ENCODE measurements at regions not wholly inside any gene's neighbourhood (a gene's known extent, or its start where the extent isn't known, plus 50 kb on each side); places are given as distances from the start of the nearest gene placed in this dataset.

GRCh38 chr11:41836431-41836830 is 377.0 kb upstream of the LRRC4C start:
- no peaks in the 10 kb centered on the region for H3K36me3 ChIP-seq (ENCODE audit: control insufficient read depth, insufficient read depth, low read length)
- H3K27ac ChIP-seq = no peak overlapping the region
- no peak overlapping the region for H2AFZ ChIP-seq
- no peaks in the 10 kb centered on the region for H3K9me3 ChIP-seq (ENCODE audit: control insufficient read depth, low read length)
- no peaks in the 10 kb centered on the region for H3K4me1 ChIP-seq
- TF ChIP-seq CTCF (IDR thresholded peaks at IDR 0.05) = no peak
- H3K4me2 ChIP-seq (ENCODE audit: low read length) = no peak overlapping the region
- no peak overlapping the region for H3K9ac ChIP-seq
- no peaks in the 10 kb centered on the region for H3K27me3 ChIP-seq (ENCODE audit: control insufficient read depth, insufficient read depth, low read length)
- H3K79me2 ChIP-seq = no peaks in the 10 kb centered on the region
- H3K4me3 ChIP-seq (ENCODE audit: low read depth, low read length) = no peak overlapping the region

GRCh38 chr11:41842673-41843072 is 383.2 kb upstream of the LRRC4C start:
- no peak overlapping the region for H3K4me3 ChIP-seq (ENCODE audit: low read depth, low read length)
- no peak overlapping the region for H2AFZ ChIP-seq
- H3K36me3 ChIP-seq (ENCODE audit: control insufficient read depth, insufficient read depth, low read length) = no peaks in the 10 kb centered on the region
- no peaks in the 10 kb centered on the region for H3K27me3 ChIP-seq (ENCODE audit: control insufficient read depth, insufficient read depth, low read length)
- H3K9ac ChIP-seq = no peak overlapping the region
- H3K9me3 ChIP-seq (ENCODE audit: control insufficient read depth, low read length) = no peaks in the 10 kb centered on the region
- no peak overlapping the region for H3K4me2 ChIP-seq (ENCODE audit: low read length)
- no peak for TF ChIP-seq CTCF (IDR thresholded peaks at IDR 0.05)
- no peaks in the 10 kb centered on the region for H3K79me2 ChIP-seq
- no peak overlapping the region for H3K27ac ChIP-seq
- no peaks in the 10 kb centered on the region for H3K4me1 ChIP-seq

GRCh38 chr11:41845066-41845465 is 385.6 kb upstream of the LRRC4C start:
- H3K9ac ChIP-seq = no peak overlapping the region

GRCh38 chr11:41848349-41848748 is 388.9 kb upstream of the LRRC4C start:
- Histone ChIP-seq H3K4me1 (no peaks in the 10 kb centered on the region), H3K4me2 (ENCODE audit: low read length) (no peak overlapping the region), H3K4me3 (ENCODE audit: low read depth, low read length) (no peak overlapping the region), H3K36me3 (ENCODE audit: control insufficient read depth, insufficient read depth, low read length) (no peaks in the 10 kb centered on the region), H3K27me3 (ENCODE audit: control insufficient read depth, insufficient read depth, low read length) (no peaks in the 10 kb centered on the region), H3K9me3 (ENCODE audit: control insufficient read depth, low read length) (no peaks in the 10 kb centered on the region), H3K79me2 (no peaks in the 10 kb centered on the region), H3K9ac (no peak overlapping the region), H3K27ac (no peak overlapping the region), H2AFZ (no peak overlapping the region)
- TF ChIP-seq CTCF (IDR thresholded peaks at IDR 0.05) = no peak

More at GRCh38 chr11:41845066-41845465, 385.6 kb upstream of the LRRC4C start:
- Histone ChIP-seq H3K36me3 (ENCODE audit: control insufficient read depth, insufficient read depth, low read length) (no peaks in the 10 kb centered on the region), H3K4me3 (ENCODE audit: low read depth, low read length) (no peak overlapping the region), H3K27me3 (ENCODE audit: control insufficient read depth, insufficient read depth, low read length) (no peaks in the 10 kb centered on the region), H3K27ac (no peak overlapping the region), H3K4me1 (no peaks in the 10 kb centered on the region), H2AFZ (no peak overlapping the region), H3K9me3 (ENCODE audit: control insufficient read depth, low read length) (no peaks in the 10 kb centered on the region), H3K4me2 (ENCODE audit: low read length) (no peak overlapping the region), H3K79me2 (no peaks in the 10 kb centered on the region)
- no peak for TF ChIP-seq CTCF (IDR thresholded peaks at IDR 0.05)

GRCh38 chr11:41849250-41849649 is 389.8 kb upstream of the LRRC4C start:
- no peaks in the 10 kb centered on the region for H3K79me2 ChIP-seq
- H3K4me3 ChIP-seq (ENCODE audit: low read depth, low read length) = no peak overlapping the region
- no peak for TF ChIP-seq CTCF (IDR thresholded peaks at IDR 0.05)
- no peaks in the 10 kb centered on the region for H3K27me3 ChIP-seq (ENCODE audit: control insufficient read depth, insufficient read depth, low read length)
- no peak overlapping the region for H2AFZ ChIP-seq
- no peaks in the 10 kb centered on the region for H3K36me3 ChIP-seq (ENCODE audit: control insufficient read depth, insufficient read depth, low read length)
- no peak overlapping the region for H3K9ac ChIP-seq
- H3K4me2 ChIP-seq (ENCODE audit: low read length) = no peak overlapping the region
- H3K27ac ChIP-seq = no peak overlapping the region
- no peaks in the 10 kb centered on the region for H3K4me1 ChIP-seq
- no peaks in the 10 kb centered on the region for H3K9me3 ChIP-seq (ENCODE audit: control insufficient read depth, low read length)

All from parathyroid adenoma (tissue), 2 donors.